ENCODE measurements at regions not wholly inside any gene's neighbourhood (a gene's known extent, or its start where the extent isn't known, plus 50 kb on each side); places are given as distances from the start of the nearest gene placed in this dataset.
"Not testable (repeated sequence)": the region's sequence is repeated elsewhere in the genome, so short reads cannot be mapped to it uniquely, and the experiment has no call there.

GRCh38 chr16:22572331-22573224, 61.9 kb downstream of the NPIPB5 start:
- H3K27ac ChIP-seq (ENCODE audit: low read depth in 2 of 2, low read length in 2 of 2); H3K9me3 ChIP-seq (ENCODE audit: control insufficient read depth in 2 of 2, low read length in 2 of 2); H3K36me3 ChIP-seq (ENCODE audit: control insufficient read depth in 2 of 2, insufficient read depth in 2 of 2, low read length in 2 of 2); H3K4me3 ChIP-seq (ENCODE audit: low read length in 2 of 2); H3K27me3 ChIP-seq (ENCODE audit: control insufficient read depth in 2 of 2, insufficient read depth in 2 of 2, low read length in 2 of 2); H3K4me1 ChIP-seq (ENCODE audit: control insufficient read depth in 2 of 2, insufficient read depth in 2 of 2, low read length in 2 of 2); H3K9ac ChIP-seq (ENCODE audit: low read depth in 1 of 2, low read length in 2 of 2): not testable (repeated sequence)

GRCh38 chr16:22573225-22573530, 62.5 kb downstream of the NPIPB5 start:
- not testable (repeated sequence) for H3K9me3 ChIP-seq (ENCODE audit: control insufficient read depth in 2 of 2, low read length in 2 of 2); H3K27ac ChIP-seq (ENCODE audit: low read depth in 2 of 2, low read length in 2 of 2); H3K9ac ChIP-seq (ENCODE audit: low read depth in 1 of 2, low read length in 2 of 2); H3K36me3 ChIP-seq (ENCODE audit: control insufficient read depth in 2 of 2, insufficient read depth in 2 of 2, low read length in 2 of 2); H3K4me1 ChIP-seq (ENCODE audit: control insufficient read depth in 2 of 2, insufficient read depth in 2 of 2, low read length in 2 of 2); H3K27me3 ChIP-seq (ENCODE audit: control insufficient read depth in 2 of 2, insufficient read depth in 2 of 2, low read length in 2 of 2); H3K4me3 ChIP-seq (ENCODE audit: low read length in 2 of 2)

GRCh38 chr16:22576506-22576905, 65.8 kb downstream of the NPIPB5 start:
- not testable (repeated sequence) for H3K4me1 ChIP-seq (ENCODE audit: control insufficient read depth in 2 of 2, insufficient read depth in 2 of 2, low read length in 2 of 2); H3K9ac ChIP-seq (ENCODE audit: low read depth in 1 of 2, low read length in 2 of 2); H3K4me3 ChIP-seq (ENCODE audit: low read length in 2 of 2); H3K9me3 ChIP-seq (ENCODE audit: control insufficient read depth in 2 of 2, low read length in 2 of 2); H3K27ac ChIP-seq (ENCODE audit: low read depth in 2 of 2, low read length in 2 of 2); H3K36me3 ChIP-seq (ENCODE audit: control insufficient read depth in 2 of 2, insufficient read depth in 2 of 2, low read length in 2 of 2); H3K27me3 ChIP-seq (ENCODE audit: control insufficient read depth in 2 of 2, insufficient read depth in 2 of 2, low read length in 2 of 2)

GRCh38 chr16:22583195-22583594, 72.5 kb downstream of the NPIPB5 start:
- not testable (repeated sequence) for H3K27me3 ChIP-seq (ENCODE audit: control insufficient read depth in 2 of 2, insufficient read depth in 2 of 2, low read length in 2 of 2); H3K4me1 ChIP-seq (ENCODE audit: control insufficient read depth in 2 of 2, insufficient read depth in 2 of 2, low read length in 2 of 2); H3K36me3 ChIP-seq (ENCODE audit: control insufficient read depth in 2 of 2, insufficient read depth in 2 of 2, low read length in 2 of 2); H3K4me3 ChIP-seq (ENCODE audit: low read length in 2 of 2); H3K9ac ChIP-seq (ENCODE audit: low read depth in 1 of 2, low read length in 2 of 2); H3K27ac ChIP-seq (ENCODE audit: low read depth in 2 of 2, low read length in 2 of 2); H3K9me3 ChIP-seq (ENCODE audit: control insufficient read depth in 2 of 2, low read length in 2 of 2)

- H3K27me3 ChIP-seq (ENCODE audit: control insufficient read depth in 2 of 2, insufficient read depth in 2 of 2, low read length in 2 of 2); H3K9me3 ChIP-seq (ENCODE audit: control insufficient read depth in 2 of 2, low read length in 2 of 2); H3K36me3 ChIP-seq (ENCODE audit: control insufficient read depth in 2 of 2, insufficient read depth in 2 of 2, low read length in 2 of 2); H3K9ac ChIP-seq (ENCODE audit: low read depth in 1 of 2, low read length in 2 of 2); H3K4me1 ChIP-seq (ENCODE audit: control insufficient read depth in 2 of 2, insufficient read depth in 2 of 2, low read length in 2 of 2); H3K27ac ChIP-seq (ENCODE audit: low read depth in 2 of 2, low read length in 2 of 2); H3K4me3 ChIP-seq (ENCODE audit: low read length in 2 of 2): not testable (repeated sequence)
Observed at GRCh38 chr16:22584459-22584858, 73.8 kb downstream of the NPIPB5 start.

- H3K36me3 ChIP-seq (ENCODE audit: control insufficient read depth in 2 of 2, insufficient read depth in 2 of 2, low read length in 2 of 2) = not testable (repeated sequence)
Observed at GRCh38 chr16:22584941-22585340, 74.2 kb downstream of the NPIPB5 start.

GRCh38 chr16:22585431-22585830, 74.7 kb downstream of the NPIPB5 start:
- H3K36me3 ChIP-seq (ENCODE audit: control insufficient read depth in 2 of 2, insufficient read depth in 2 of 2, low read length in 2 of 2); H3K4me3 ChIP-seq (ENCODE audit: low read length in 2 of 2): not testable (repeated sequence)

More at GRCh38 chr16:22584941-22585340, 74.2 kb downstream of the NPIPB5 start:
- not testable (repeated sequence) for H3K9ac ChIP-seq (ENCODE audit: low read depth in 1 of 2, low read length in 2 of 2); H3K4me3 ChIP-seq (ENCODE audit: low read length in 2 of 2); H3K27me3 ChIP-seq (ENCODE audit: control insufficient read depth in 2 of 2, insufficient read depth in 2 of 2, low read length in 2 of 2); H3K9me3 ChIP-seq (ENCODE audit: control insufficient read depth in 2 of 2, low read length in 2 of 2); H3K27ac ChIP-seq (ENCODE audit: low read depth in 2 of 2, low read length in 2 of 2); H3K4me1 ChIP-seq (ENCODE audit: control insufficient read depth in 2 of 2, insufficient read depth in 2 of 2, low read length in 2 of 2)

GRCh38 chr16:22586732-22587131, 76.0 kb downstream of the NPIPB5 start:
- H3K9me3 ChIP-seq (ENCODE audit: control insufficient read depth in 2 of 2, low read length in 2 of 2); H3K4me1 ChIP-seq (ENCODE audit: control insufficient read depth in 2 of 2, insufficient read depth in 2 of 2, low read length in 2 of 2); H3K27ac ChIP-seq (ENCODE audit: low read depth in 2 of 2, low read length in 2 of 2); H3K9ac ChIP-seq (ENCODE audit: low read depth in 1 of 2, low read length in 2 of 2); H3K4me3 ChIP-seq (ENCODE audit: low read length in 2 of 2); H3K27me3 ChIP-seq (ENCODE audit: control insufficient read depth in 2 of 2, insufficient read depth in 2 of 2, low read length in 2 of 2); H3K36me3 ChIP-seq (ENCODE audit: control insufficient read depth in 2 of 2, insufficient read depth in 2 of 2, low read length in 2 of 2): not testable (repeated sequence)

More at GRCh38 chr16:22585431-22585830, 74.7 kb downstream of the NPIPB5 start:
- H3K9ac ChIP-seq (ENCODE audit: low read depth in 1 of 2, low read length in 2 of 2); H3K27ac ChIP-seq (ENCODE audit: low read depth in 2 of 2, low read length in 2 of 2); H3K27me3 ChIP-seq (ENCODE audit: control insufficient read depth in 2 of 2, insufficient read depth in 2 of 2, low read length in 2 of 2); H3K9me3 ChIP-seq (ENCODE audit: control insufficient read depth in 2 of 2, low read length in 2 of 2); H3K4me1 ChIP-seq (ENCODE audit: control insufficient read depth in 2 of 2, insufficient read depth in 2 of 2, low read length in 2 of 2): not testable (repeated sequence)

GRCh38 chr16:22589757-22590156, 79.1 kb downstream of the NPIPB5 start:
- not testable (repeated sequence) for H3K27me3 ChIP-seq (ENCODE audit: control insufficient read depth in 2 of 2, insufficient read depth in 2 of 2, low read length in 2 of 2); H3K27ac ChIP-seq (ENCODE audit: low read depth in 2 of 2, low read length in 2 of 2); H3K4me3 ChIP-seq (ENCODE audit: low read length in 2 of 2); H3K36me3 ChIP-seq (ENCODE audit: control insufficient read depth in 2 of 2, insufficient read depth in 2 of 2, low read length in 2 of 2); H3K4me1 ChIP-seq (ENCODE audit: control insufficient read depth in 2 of 2, insufficient read depth in 2 of 2, low read length in 2 of 2); H3K9me3 ChIP-seq (ENCODE audit: control insufficient read depth in 2 of 2, low read length in 2 of 2); H3K9ac ChIP-seq (ENCODE audit: low read depth in 1 of 2, low read length in 2 of 2)

GRCh38 chr16:22596445-22597045, 85.9 kb downstream of the NPIPB5 start:
- H3K9ac ChIP-seq (ENCODE audit: low read depth in 1 of 2, low read length in 2 of 2); H3K36me3 ChIP-seq (ENCODE audit: control insufficient read depth in 2 of 2, insufficient read depth in 2 of 2, low read length in 2 of 2); H3K4me3 ChIP-seq (ENCODE audit: low read length in 2 of 2); H3K4me1 ChIP-seq (ENCODE audit: control insufficient read depth in 2 of 2, insufficient read depth in 2 of 2, low read length in 2 of 2); H3K27me3 ChIP-seq (ENCODE audit: control insufficient read depth in 2 of 2, insufficient read depth in 2 of 2, low read length in 2 of 2); H3K9me3 ChIP-seq (ENCODE audit: control insufficient read depth in 2 of 2, low read length in 2 of 2); H3K27ac ChIP-seq (ENCODE audit: low read depth in 2 of 2, low read length in 2 of 2): not testable (repeated sequence)

Data from mucosa of rectum (tissue), 2 donors.